ENCODE measurements at regions not wholly inside any gene's neighbourhood (a gene's known extent, or its start where the extent isn't known, plus 50 kb on each side); places are given as distances from the start of the nearest gene placed in this dataset.

GRCh38 chr2:183495079-183495478 lies 370.8 kb downstream of the NUP35 start:
- H3K27ac ChIP-seq, result no peak overlapping the region
- no peak for TF ChIP-seq CTCF (conservative IDR thresholded peaks at IDR 0.05)

GRCh38 chr2:183495589-183496267 lies 371.5 kb downstream of the NUP35 start:
- no peak overlapping the region for H3K27ac ChIP-seq
- no peak for TF ChIP-seq CTCF (conservative IDR thresholded peaks at IDR 0.05)

GRCh38 chr2:183497861-183498260 lies 373.6 kb downstream of the NUP35 start:
- no peak overlapping the region for H3K27ac ChIP-seq
- no peak for TF ChIP-seq CTCF (conservative IDR thresholded peaks at IDR 0.05)

- H3K27ac ChIP-seq, result no peak overlapping the region
- TF ChIP-seq CTCF (conservative IDR thresholded peaks at IDR 0.05), result no peak
These were observed 381.7 kb downstream of the NUP35 start for GRCh38 chr2:183505911-183506310.

GRCh38 chr2:183511154-183511553 lies 386.9 kb downstream of the NUP35 start:
- H3K27ac ChIP-seq, result no peak overlapping the region
- TF ChIP-seq CTCF (conservative IDR thresholded peaks at IDR 0.05), result no peak

GRCh38 chr2:183519371-183520056 lies 395.3 kb downstream of the NUP35 start:
- TF ChIP-seq CTCF (conservative IDR thresholded peaks at IDR 0.05), result no peak
- H3K27ac ChIP-seq, result no peak overlapping the region

GRCh38 chr2:183521911-183522310 lies 397.7 kb downstream of the NUP35 start:
- no peak for TF ChIP-seq CTCF (conservative IDR thresholded peaks at IDR 0.05)
- H3K27ac ChIP-seq, result no peak overlapping the region
